A673 (cell line): ENCODE measurements at regions not wholly inside any gene's neighbourhood (a gene's known extent, or its start where the extent isn't known, plus 50 kb on each side); places are given as distances from the start of the nearest gene placed in this dataset.

Experiments
- EZH2 ChIP-seq: fragments of 200-600 bp; sonication (generic); IDR thresholded peaks from 2 replicates; pipeline ENCODE4 v1.6.1; 2017; ENCODE audit warnings: borderline replicate concordance, low read depth, mild to moderate bottlenecking, mixed read lengths, antibody characterized with exemption, low read length; ENCODE audit not compliant: poor library complexity, severe bottlenecking
- TF ChIP-seq, protein P1 (sequence below): fragments of 300-800, 200-600 bp; sonication (generic); conservative IDR thresholded peaks from 2 replicates; pipeline ENCODE4 v1.5.1; 2017; ENCODE audit warnings: low read depth, mild to moderate bottlenecking, antibody characterized with exemption, low read length, moderate library complexity, mixed read lengths

DNA sequence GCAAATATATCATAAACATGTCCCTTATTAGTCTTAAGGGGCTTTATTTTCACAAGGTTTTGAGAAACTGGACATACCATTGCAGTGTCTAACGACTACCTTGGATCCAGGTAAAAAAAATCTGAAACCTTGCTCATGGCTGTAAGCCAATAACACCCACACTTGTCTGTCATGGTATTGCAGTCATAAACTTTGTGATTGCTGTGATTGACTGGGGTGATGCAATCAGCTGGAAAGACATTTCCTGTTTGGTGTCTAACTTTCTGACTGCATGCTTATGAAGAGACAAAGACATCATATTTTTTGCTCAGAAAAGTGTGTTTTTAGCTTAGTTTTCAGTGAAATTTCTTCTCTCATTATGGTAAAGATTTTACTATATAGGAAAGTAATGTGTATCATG lies 635.0 kb downstream of the TSN start:
- no peak for TF ChIP-seq EZH2
- TF ChIP-seq, protein P1, sequence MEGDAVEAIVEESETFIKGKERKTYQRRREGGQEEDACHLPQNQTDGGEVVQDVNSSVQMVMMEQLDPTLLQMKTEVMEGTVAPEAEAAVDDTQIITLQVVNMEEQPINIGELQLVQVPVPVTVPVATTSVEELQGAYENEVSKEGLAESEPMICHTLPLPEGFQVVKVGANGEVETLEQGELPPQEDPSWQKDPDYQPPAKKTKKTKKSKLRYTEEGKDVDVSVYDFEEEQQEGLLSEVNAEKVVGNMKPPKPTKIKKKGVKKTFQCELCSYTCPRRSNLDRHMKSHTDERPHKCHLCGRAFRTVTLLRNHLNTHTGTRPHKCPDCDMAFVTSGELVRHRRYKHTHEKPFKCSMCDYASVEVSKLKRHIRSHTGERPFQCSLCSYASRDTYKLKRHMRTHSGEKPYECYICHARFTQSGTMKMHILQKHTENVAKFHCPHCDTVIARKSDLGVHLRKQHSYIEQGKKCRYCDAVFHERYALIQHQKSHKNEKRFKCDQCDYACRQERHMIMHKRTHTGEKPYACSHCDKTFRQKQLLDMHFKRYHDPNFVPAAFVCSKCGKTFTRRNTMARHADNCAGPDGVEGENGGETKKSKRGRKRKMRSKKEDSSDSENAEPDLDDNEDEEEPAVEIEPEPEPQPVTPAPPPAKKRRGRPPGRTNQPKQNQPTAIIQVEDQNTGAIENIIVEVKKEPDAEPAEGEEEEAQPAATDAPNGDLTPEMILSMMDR = no peak
